ENCODE measurements at regions not wholly inside any gene's neighbourhood (a gene's known extent, or its start where the extent isn't known, plus 50 kb on each side); places are given as distances from the start of the nearest gene placed in this dataset.
"Not testable (repeated sequence)": the region's sequence is repeated elsewhere in the genome, so short reads cannot be mapped to it uniquely, and the experiment has no call there.

- TF ChIP-seq MYC (IDR thresholded peaks at IDR 0.05; ENCODE audit: low read depth, low read length) (no peak), MAX (IDR thresholded peaks at IDR 0.05; ENCODE audit: low read depth, low read length) (no peak), POLR2A (IDR thresholded peaks at IDR 0.05; ENCODE audit: extremely low read depth, insufficient read length) (no peak), CTCF (IDR thresholded peaks at IDR 0.05; ENCODE audit: low read depth, low read length) (no peak)
- no peak for DNase-seq (ENCODE audit: low read depth)
- H3K4me3 ChIP-seq (ENCODE audit: low read depth, low read length), result no peak overlapping the region
These were observed 447.5 kb downstream of the PCNX1 start for GRCh38 chr14:71354801-71355200.

GRCh38 chr14:71355324-71356201 lies 448.3 kb downstream of the PCNX1 start:
- no peak for TF ChIP-seq MYC (IDR thresholded peaks at IDR 0.05; ENCODE audit: low read depth, low read length)
- no peak for TF ChIP-seq CTCF (IDR thresholded peaks at IDR 0.05; ENCODE audit: low read depth, low read length)
- no peak for TF ChIP-seq POLR2A (IDR thresholded peaks at IDR 0.05; ENCODE audit: extremely low read depth, insufficient read length)
- no peak for TF ChIP-seq MAX (IDR thresholded peaks at IDR 0.05; ENCODE audit: low read depth, low read length)
- DNase-seq (ENCODE audit: low read depth), result no peak
- no peak overlapping the region for H3K4me3 ChIP-seq (ENCODE audit: low read depth, low read length)

- H3K4me3 ChIP-seq (ENCODE audit: low read depth, low read length), result no peak overlapping the region
- TF ChIP-seq MAX (IDR thresholded peaks at IDR 0.05; ENCODE audit: low read depth, low read length) (no peak), CTCF (IDR thresholded peaks at IDR 0.05; ENCODE audit: low read depth, low read length) (no peak), MYC (IDR thresholded peaks at IDR 0.05; ENCODE audit: low read depth, low read length) (no peak), POLR2A (IDR thresholded peaks at IDR 0.05; ENCODE audit: extremely low read depth, insufficient read length) (no peak)
- no peak for DNase-seq (ENCODE audit: low read depth)
These were observed 451.1 kb downstream of the PCNX1 start for GRCh38 chr14:71358209-71358931.

- not testable (repeated sequence) for H3K4me3 ChIP-seq (ENCODE audit: low read depth, low read length); DNase-seq (ENCODE audit: low read depth)
These were observed 451.7 kb downstream of the PCNX1 start for GRCh38 chr14:71358932-71359421.

GRCh38 chr14:71359823-71360222 lies 452.6 kb downstream of the PCNX1 start:
- H3K4me3 ChIP-seq (ENCODE audit: low read depth, low read length), result no peak overlapping the region
- no peak for TF ChIP-seq CTCF (IDR thresholded peaks at IDR 0.05; ENCODE audit: low read depth, low read length)
- TF ChIP-seq POLR2A (IDR thresholded peaks at IDR 0.05; ENCODE audit: extremely low read depth, insufficient read length), result no peak
- TF ChIP-seq MAX (IDR thresholded peaks at IDR 0.05; ENCODE audit: low read depth, low read length), result no peak
- TF ChIP-seq MYC (IDR thresholded peaks at IDR 0.05; ENCODE audit: low read depth, low read length), result no peak
- no peak for DNase-seq (ENCODE audit: low read depth)

- peak; percentile 78 for DNase-seq (ENCODE audit: low read depth)
- no peak overlapping the region for H3K4me3 ChIP-seq (ENCODE audit: low read depth, low read length)
- TF ChIP-seq MAX (IDR thresholded peaks at IDR 0.05; ENCODE audit: low read depth, low read length), result no peak
- no peak for TF ChIP-seq CTCF (IDR thresholded peaks at IDR 0.05; ENCODE audit: low read depth, low read length)
- TF ChIP-seq MYC (IDR thresholded peaks at IDR 0.05; ENCODE audit: low read depth, low read length), result no peak
- no peak for TF ChIP-seq POLR2A (IDR thresholded peaks at IDR 0.05; ENCODE audit: extremely low read depth, insufficient read length)
These were observed 454.1 kb downstream of the PCNX1 start for GRCh38 chr14:71361336-71361735.

Data from NB4 (cell line).